ENCODE measurements at regions not wholly inside any gene's neighbourhood (a gene's known extent, or its start where the extent isn't known, plus 50 kb on each side); places are given as distances from the start of the nearest gene placed in this dataset.
A peak's percentile ranks its signal among the peaks of the same experiment; 100 is the strongest.

GRCh38 chr6:14660806-14661579, 543.4 kb downstream of the CD83 start:
- no peak for DNase-seq (ENCODE audit: low spot score)

GRCh38 chr6:14661691-14662090, 544.1 kb downstream of the CD83 start:
- DNase-seq (ENCODE audit: low spot score), result no peak

DNA sequence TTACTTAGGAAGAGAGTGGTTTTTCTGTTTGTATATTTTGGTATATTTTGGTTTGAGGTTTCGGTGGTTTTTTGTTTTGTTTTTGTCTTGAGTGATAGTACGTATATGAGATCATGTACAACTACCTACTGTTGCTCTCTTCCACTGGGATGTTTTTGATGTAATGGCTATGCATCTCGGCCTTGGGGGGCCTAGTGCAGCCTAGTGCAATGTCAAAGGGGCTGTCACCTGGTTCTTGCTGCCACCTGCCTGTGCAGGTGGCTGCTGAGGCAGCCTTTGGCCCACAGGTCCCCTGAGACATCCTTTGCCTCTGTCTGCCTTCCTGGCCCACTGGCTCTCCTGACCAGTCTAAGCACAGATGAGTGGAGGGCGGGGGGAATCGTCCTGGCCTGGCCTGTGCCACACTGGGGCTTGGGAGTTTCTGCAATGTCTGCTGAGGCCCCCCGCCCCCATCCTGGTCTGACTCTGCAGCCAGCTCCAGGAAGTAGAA, 546.6 kb downstream of the CD83 start:
- DNase-seq (ENCODE audit: low spot score), result no peak

DNA sequence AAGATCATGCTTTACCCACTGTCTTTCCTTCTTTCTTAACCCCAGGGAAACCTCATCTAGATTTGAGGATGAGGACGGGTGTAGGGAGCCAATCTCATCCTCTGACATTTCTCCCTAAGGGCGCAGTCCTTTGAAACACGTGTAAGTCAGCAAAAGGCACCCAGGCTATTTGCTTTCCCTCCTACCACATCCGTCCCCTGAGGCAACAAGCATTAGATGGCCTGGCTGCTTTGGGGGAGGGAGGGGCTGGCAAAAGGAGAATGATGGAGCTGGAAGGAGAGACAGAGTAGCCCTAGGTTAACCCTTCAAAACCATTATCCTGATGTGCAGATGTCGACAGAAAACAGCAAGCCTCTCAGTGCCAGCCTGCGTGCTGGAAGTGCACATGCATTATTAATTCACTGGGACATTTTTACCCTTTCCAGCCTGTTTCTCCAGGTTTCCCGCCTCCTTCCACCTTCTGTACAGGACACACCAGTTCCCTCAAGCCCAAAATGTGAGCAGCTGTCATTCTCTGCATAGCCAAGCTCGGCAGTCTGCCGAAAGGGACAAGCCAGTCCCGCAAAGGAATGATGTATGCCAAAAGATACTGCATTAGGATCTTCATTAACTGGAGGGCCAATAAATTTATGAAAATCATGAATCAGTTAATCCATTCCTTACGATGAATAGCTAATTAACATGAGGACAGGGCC, 547.2 kb downstream of the CD83 start:
- DNase-seq (ENCODE audit: low spot score), result no peak

DNA sequence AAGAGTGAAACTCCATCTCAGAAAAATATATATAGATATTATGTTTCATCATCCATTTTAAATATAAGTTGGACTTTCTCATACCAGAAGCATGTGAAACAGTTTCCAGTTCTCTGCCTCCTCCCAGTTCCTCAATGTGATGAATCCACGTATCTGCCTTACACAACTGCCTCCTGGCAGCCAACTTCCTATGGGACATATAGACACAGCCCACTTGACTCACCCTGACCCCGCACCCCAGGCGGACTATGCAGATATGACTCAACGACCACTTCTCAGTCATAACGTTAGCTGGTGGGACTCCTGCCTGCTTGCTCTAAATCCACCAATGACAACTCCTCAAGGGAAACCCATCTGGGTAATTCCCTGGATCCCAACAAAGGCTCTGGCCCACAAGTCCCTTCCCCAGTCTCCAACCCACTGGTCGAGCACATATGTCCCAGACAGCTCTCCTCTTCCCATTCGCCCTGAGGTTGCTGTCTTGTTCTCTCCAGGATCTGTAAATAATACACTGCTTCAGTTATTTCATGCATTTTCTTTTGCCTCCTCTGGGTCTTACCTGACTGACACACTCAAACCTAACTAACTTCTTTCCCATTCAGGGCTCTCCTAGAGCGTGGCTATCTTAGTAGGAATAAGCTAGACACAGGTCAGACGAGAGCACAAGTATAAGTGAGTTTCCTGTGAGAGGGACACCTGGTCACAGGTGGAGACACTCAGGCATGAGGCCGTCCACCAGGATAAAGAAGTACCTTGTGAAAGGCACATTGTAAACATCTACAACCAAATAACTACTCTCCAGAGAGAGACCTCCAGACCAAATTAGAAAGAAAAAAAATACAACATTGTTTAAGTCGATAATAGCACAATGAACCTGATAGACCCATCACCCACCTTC, 548.5 kb downstream of the CD83 start:
- no peak for DNase-seq (ENCODE audit: low spot score)

DNA sequence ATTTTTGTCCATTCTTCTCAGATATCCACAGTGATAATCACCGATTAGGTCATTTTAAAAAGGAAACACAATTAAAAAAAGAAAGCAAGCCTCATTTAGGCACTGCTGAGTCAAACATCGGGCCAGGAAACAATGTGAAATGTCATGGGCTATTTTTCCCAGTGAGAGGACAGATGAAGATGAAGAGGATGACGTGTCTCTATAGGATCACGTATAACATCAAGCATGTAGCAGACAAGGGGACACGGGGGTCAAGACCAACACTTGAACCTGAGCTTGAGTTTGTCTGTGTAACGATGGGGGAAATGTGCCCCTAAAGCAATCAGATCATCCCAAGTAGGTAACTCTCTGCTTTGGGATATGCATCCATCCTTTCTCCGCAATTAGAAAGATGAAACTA, 553.2 kb downstream of the CD83 start:
- DNase-seq (ENCODE audit: low spot score), result no peak

DNA sequence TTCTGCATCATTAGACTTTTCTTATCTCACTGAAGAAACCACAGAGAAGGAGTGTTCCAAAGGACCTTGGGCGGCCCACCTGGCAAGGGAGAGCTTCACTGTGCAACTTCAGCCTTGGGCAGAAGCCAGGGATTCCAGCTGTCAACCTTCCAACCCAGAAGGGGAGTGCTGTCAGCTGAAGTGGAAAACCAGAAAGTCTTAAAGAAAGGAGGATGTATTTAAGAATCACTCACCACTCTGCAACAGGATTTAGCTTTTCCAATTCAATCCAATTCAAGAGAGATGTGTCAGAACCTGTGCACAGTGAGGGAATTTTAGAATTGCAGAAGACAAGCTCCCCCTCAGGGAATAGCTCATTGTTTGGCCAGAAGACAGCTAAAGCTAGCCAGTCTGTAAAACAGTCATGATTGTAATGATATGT, 553.7 kb downstream of the CD83 start:
- DNase-seq (ENCODE audit: low spot score), result no peak

GRCh38 chr6:14671937-14672336, 554.4 kb downstream of the CD83 start:
- DNase-seq (ENCODE audit: low spot score), result no peak

DNA sequence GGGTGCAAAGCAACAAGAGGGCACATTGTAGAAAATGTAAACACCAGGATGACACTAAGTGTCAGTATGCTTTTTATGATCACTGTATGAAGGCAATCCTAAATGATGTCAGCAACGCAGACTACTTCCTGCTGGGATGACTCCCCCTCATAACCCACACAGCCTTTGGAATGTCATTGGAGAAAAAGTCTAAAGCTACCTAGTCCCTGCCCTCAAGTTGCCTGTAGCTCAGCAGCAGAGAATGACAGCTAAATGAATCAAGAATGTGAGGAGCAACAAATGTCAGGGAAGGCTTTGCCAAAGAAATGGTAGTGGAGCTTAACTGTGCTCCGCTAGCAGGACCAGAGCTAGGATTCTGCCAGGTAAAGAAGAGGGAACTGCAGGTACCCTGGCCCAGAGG, 555.6 kb downstream of the CD83 start:
- peak; percentile 34 for DNase-seq (ENCODE audit: low spot score)

GRCh38 chr6:14674458-14674857, 556.9 kb downstream of the CD83 start:
- no peak for DNase-seq (ENCODE audit: low spot score)

GRCh38 chr6:14674867-14675648, 557.5 kb downstream of the CD83 start:
- no peak for DNase-seq (ENCODE audit: low spot score)

GRCh38 chr6:14676064-14676463, 558.5 kb downstream of the CD83 start:
- DNase-seq (ENCODE audit: low spot score), result no peak

GRCh38 chr6:14676977-14677781, 559.6 kb downstream of the CD83 start:
- DNase-seq (ENCODE audit: low spot score), result no peak

DNA sequence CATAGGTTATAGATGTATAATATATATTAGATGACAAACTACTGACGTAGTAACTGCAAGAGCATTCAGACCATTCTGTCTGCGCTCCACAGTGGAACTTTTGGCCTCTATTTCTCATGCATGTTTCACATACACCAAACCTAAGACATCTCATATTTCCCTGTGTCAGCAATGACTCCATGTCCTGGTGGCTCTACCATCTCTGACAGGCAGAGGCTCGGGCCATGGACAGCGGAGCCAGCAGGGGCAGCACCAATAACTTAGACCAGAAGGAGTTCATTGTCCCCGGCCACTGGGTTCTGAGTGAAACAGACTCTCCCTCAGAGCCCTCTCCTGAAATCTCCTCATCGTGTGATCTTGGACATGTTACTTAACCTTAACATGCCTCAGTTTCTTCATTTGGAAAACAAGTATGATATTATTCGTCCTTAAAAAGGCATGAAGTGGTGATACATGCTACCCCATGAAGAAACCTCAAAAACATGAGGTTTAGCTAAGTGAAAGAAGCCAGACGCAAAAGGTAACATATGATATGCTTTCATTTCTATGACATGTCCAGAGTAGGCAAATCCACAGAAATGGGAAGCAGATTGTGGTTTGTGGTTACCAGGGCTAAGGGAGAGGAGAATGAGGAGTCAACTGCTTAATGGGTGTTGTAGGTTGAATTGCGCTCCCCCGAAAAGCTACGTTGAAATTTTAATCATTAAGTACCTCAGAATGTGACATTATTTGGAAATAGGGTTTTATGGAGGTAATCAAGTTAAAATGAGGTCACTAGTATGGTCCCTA, 564.0 kb upstream of the JARID2 start:
- DNase-seq (ENCODE audit: low spot score), result no peak

- DNase-seq (ENCODE audit: low spot score), result no peak
These were observed 563.1 kb upstream of the JARID2 start for GRCh38 chr6:14682812-14683211.

DNA sequence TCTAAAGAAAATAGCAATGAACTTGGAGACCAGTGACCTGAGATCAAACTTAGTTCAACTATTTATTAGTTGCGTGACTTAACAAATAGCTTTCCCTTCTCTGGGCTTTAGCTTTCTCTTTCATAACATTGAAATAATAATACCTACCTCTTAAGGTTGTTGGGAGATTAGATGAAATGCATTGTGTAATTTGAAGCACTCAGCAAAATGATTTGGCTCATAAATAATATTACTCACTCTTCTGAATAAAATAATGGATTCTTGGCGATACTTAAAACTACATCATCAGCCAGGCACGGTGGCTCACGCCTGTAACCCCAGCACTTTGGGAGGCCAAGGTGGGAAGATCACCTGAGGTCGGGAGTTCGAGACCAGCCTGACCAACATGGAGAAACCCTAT, 556.2 kb upstream of the JARID2 start:
- no peak for DNase-seq (ENCODE audit: low spot score)

DNA sequence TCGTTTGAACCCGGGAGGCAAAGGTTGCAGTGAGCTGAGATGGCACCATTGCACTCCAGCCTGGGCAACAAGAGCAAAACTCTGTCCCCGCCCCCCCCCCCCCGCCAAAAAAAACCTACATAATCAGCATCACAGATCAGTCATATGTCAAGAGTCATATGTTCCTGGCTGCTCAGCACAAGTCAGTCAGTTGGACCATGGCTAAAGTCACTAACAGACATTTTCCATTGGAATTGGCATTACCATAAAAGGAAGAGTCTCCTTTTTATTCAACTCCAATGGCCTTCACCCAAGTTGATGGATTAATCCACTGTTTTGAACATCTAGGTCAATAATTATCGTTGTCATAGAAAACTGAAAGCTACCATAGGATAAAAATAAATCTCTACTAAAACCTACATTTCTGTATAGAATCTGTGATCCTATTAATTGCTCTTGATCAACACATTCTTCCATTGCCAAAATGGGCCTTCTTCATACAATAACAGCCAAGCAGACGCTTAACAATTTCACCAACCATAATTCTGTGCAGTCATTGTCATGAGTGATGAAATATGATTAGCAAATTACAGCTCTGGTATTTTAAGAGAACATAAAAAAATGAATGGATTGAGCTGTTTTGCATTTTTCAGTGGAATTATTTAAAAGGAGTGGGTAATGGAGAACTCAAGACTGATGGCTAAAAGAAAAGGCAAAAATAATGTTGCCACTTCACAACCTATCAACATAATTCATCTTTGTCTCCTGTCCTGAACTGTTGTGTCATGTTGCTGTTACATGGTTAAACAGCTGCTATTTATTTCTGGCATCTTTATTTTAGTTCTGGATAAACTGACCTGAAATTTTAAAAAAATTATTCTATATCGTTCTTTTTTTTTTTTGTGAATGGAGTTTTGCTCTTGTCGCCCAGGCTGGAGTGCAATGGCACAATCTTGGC, 555.5 kb upstream of the JARID2 start:
- DNase-seq (ENCODE audit: low spot score), result no peak

DNA sequence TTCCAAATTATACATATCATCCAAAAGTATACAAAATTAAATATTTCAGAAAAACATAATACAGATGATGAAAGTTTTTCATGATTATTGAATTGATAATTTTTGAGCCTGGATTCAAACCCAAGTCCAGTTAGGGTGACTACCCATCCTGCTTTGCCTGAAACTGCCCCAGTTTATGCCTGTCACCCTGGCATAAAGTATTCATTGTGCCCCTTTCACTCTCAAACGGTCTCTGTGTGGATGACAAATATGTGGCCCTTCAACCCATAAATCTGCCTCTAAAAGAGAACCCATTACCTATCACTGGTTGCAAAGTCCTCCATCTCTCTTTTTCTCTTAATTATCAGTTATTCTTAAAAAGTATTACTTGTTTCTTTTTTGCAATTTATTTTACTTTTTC, 553.7 kb upstream of the JARID2 start:
- DNase-seq (ENCODE audit: low spot score), result no peak

All from putamen (tissue), 1 donor.